Kidney capillary endothelial cell (primary cell): ENCODE measurements at regions not wholly inside any gene's neighbourhood (a gene's known extent, or its start where the extent isn't known, plus 50 kb on each side); places are given as distances from the start of the nearest gene placed in this dataset.

Experiments used
- DNase-seq: peaks from one replicate; pipeline ENCODE4 v3.0.0-alpha.2; 2018; ENCODE audit warnings: low spot score

DNA sequence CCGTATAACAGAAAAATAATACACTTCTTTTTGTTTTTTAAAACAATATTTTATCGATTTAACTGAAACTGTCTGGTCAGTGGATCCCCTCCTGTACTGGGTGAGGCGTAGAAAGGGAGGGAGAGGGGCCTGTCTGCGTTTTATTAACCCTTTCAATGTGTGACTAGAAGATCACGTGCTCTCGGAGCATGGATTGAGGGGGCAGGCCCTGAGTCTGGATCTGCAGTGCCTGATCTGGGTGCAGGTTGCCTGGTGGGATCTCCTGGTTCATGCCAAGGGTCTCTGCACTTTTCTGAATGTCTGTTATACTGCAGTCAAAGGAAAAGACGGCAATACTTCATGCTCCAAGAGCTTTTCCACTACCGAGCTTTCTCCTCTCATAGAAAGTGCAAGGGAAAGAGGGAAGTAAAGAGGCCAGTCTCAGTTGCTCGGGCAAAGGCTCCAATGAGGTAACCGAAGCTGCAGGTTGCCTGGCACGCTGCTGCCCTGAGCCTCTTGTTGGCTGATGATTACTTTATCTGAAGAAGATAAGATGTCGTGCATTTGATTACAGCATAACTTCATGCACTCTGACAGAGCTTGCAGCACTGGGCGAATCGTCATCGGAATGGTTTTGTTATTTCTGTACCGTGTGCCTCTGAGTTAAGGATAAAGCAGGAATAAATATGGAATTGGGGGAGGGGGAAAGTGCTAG is 167.5 kb upstream of the PMEPA1 start:
- no peak for DNase-seq

- no peak for DNase-seq
These were observed 166.3 kb upstream of the PMEPA1 start for GRCh38 chr20:57876163-57876562.

GRCh38 chr20:57874141-57874540 is 164.3 kb upstream of the PMEPA1 start:
- no peak for DNase-seq

- no peak for DNase-seq
These were observed 163.1 kb upstream of the PMEPA1 start for GRCh38 chr20:57872816-57873409.

DNA sequence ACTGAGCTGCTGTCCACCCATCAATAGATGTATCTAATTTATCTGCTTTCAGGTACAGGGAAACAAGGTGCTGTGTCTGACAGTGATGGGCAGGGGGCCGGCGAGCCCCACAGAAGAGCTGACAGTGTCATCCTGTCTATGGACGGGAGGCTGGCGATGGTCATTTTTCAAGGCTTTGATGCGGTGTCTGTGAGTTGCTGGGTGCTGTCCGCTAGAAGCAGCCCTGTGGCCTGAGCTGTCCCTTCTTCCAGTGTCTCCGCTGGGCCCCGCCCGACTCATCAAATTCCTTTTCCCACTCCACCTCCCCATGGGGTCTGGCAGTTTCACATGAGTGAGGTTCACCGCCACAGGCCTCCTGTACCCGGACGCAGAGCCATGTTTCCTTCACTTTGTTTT is 161.4 kb upstream of the PMEPA1 start:
- DNase-seq = no peak

DNA sequence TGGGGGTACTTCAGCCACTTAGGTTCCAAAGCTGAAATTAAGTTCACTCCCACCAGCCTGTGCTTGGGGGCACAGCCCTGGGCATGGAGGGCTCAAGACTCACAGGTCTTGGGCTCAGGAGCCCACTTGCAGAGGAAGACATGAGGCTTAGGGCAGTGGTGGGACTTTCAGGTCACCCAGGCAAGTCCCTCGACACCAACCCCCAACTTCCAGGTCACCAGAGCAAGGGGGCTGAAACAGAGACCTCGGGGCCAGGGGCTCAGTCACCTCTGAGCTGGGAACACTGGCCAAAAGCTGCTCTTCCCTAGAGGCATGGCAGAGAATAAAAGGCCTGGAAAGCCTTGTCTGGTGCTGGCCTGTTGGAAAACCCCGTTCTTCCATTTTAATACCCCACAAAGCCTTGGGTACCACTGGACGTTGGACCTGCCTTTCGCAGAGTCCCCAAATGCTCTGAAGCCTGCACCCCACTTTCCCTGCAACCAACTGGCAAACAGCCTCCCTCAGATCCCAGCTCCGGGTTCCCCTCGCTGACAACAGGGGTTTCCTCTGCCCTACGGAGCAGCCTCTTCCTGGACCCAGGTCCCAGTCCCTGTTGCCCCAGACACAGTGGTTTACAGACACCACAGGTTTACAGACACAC is 160.9 kb upstream of the PMEPA1 start:
- no peak for DNase-seq

DNA sequence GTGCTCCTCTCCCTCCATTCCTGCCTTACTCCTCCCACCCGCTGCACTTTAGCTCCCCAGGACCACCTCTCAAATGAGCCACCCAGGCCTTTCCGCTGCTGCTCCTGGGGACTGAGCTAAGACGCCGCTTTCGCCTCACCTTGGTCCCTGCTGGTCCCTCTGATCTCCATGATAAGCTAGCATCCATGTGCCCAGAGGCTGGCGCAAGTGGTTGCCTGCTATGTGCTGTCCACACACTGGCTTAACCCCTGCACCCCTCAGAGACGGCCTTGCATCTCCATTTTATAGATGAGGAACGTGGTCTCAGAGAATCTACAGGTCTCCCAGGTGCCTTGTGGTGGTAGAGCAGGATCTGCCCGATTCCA is 160.1 kb upstream of the PMEPA1 start:
- no peak for DNase-seq

DNA sequence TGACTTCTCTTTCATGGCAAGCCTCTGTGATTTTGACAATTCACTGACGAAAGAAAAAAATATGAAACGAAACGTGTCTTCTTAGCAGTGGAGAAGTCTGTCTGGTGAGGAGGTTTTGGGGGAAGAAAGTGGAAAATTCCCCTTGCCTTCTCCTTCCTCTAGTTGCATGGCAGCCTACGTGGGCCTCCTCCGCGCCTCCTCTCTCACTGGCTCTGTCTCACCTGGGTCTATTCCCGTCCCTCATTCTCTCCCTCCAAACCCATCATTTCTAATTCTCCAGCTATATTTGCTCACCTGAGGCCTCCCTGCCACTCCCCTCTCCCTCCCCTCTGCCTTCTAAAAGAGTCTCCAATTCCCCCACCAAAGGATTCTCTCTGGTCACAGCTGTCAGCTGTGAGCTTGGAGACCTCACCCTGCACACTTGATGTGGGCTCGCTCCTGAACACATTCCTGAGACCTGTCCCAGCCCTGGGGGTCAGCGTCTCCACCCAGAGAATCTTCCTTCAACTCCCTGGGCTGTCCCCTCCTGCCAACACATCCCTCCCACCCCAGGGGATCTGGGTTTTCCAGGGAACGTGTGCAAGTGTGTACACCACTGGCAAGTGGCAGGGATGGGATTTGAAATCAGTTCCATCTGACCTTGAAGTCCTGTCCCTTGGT is 159.6 kb upstream of the PMEPA1 start:
- DNase-seq = no peak

DNA sequence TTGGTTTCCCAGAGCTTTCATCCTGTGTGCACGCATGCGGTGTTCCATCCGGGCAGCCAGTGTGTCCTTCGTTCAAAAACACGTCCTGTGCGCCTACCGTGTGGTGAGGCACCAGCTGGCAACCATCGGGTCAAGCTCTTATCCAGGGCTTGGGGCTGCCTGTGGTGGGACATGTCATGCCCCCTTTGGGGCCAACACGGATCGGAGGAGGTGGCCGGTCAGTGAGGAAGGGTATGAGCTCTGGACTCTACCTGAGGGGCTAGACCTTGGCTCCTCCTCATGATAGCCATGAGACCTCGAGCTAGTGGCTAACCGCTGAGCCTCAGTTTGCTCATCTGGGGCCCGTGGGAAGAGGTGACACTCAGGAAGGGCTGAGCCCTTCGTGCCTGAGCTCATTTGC is 158.5 kb upstream of the PMEPA1 start:
- DNase-seq = no peak

GRCh38 chr20:57867807-57868206 is 158.0 kb upstream of the PMEPA1 start:
- DNase-seq = no peak

DNA sequence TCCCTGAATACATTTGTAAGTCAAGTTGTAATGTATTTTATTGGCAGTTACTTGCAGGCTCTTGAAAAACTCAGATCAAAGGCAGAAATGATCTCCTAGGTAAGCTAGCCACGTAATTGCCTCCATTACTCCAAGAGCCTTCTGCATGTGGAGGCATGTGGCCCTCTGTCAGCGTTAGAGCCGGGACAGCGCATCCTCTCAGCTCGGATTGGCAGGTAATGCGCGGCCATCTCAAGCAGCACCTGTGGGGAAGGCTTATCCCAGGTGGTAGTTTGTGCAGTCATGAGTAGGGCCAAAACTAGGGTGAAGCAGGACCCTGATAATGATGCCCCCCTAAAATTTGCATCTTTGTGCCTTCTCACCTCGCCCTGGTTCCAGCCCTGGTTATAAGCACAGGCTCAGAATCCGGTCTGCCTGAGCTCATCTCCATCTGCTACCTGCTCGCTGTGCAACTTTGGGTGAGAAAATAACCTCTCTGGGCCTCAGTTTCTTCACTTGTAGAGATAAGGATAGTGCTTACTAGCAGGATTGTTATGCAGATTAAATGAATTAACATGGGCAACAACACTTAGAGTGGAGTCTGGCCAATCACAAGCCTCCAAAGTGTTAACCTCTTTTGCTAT is 157.5 kb upstream of the PMEPA1 start:
- no peak for DNase-seq

DNA sequence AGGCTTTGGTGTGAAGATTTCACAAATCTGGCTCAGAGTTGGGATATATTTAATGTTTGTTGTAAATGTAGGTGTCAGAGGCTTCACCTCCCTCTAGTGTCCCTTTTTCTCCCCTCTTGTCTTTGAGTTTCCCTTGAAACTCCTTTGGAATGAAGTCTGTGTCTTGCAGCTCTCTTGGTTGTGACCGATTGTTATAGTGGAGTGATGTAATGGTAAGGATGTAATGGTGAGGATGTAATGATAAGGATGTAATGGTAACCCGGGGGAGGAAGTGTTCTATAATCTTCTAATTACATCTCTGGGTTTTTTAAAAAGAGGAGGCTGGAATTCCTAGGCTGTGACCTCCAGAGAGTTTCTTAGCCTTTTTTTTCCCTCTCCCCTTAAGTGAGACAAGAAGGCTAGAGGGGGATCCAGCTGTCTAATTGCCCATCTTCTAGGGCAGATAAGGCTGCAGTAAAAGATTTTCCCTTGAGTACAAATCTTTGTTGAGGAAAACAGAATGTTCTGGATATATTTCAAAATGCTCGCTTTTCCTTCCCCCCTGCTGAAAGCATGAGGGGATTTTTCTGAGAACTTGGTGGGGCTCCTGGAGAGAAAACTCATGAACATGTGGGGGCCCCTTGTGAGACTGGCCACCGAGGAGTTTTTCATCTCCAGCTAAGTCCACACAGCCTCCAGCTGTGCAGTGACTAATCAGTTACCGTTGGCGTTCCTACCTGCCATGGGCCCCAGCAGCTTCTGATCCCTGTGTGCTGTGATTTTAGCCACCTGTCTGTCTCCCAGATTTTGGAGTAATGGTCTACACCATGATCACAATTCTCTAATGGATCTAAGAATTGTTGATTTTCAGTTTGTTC is 156.7 kb upstream of the PMEPA1 start:
- DNase-seq = no peak

- no peak for DNase-seq
These were observed 155.5 kb upstream of the PMEPA1 start for GRCh38 chr20:57865266-57865665.

GRCh38 chr20:57860576-57860975 is 150.8 kb upstream of the PMEPA1 start:
- DNase-seq = no peak

- no peak for DNase-seq
These were observed 148.2 kb upstream of the PMEPA1 start for GRCh38 chr20:57857969-57858368.

DNA sequence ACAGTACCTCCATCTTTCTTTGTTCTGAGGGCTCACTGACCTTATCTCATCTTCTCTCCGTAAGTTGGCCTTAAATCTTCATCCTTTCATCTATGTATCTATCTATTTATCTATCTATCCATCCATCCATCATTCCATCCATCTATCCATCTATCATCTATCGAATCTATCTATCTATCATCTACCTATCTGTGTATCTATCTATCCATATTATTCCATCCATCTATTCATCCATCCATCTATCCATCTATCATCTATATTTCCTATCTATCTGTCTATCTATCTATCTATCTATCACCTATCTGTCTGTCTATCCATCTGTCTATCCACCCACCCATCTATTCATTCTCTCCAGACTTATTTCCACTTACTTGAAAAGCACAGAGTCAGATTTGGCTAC is 147.3 kb upstream of the PMEPA1 start:
- no peak for DNase-seq

- DNase-seq = no peak
These were observed 146.8 kb upstream of the PMEPA1 start for GRCh38 chr20:57856658-57857057.

DNA sequence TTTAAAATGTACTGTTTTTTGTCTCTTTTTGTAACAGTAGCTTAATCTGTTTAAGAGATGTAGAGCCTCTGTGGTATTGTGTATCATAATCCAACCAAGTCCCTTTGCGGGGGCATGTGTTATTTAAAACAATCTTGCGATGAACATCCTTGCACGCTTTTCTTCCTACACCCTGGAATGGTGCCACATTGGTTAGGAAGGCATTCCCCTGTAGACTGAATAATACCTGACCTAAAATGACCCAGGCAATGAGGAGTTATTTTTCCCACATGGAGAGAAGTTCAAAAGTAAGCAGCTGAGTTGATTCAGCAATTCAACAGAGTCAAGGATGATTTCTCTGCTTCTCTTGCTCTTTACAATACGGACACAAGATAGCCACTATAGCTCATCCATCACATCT is 142.0 kb upstream of the PMEPA1 start:
- no peak for DNase-seq

DNA sequence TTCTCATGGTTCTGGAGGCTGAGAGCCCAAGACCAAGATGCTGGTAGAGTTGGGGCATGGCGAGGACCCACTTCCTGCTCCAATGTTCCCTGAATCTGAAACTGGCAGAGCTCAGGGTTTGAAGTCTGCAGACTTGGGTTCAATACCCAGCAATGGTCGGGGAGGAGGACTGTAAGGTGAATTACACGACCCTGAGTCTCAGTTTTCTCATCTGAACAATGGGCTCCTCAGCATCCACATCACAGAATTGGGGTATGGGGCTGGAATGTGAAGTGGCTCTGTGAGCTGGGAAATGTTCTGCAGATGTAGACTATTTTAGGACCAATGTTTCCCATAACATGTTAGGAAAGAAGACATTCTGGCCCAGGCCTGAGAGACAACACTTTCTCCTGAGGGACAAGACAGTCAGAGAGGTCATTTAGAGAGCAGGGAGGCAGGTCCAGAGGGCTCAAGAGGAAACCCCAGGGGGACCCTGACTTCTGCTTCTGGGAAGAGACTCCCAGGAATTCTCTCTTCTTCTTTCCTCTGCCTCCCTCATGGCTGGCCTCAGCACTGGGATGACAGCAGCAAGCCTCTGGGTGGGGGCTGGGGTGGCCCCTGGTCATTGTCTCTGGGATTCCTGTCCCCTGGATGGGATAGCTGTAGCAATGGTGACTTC is 141.3 kb upstream of the PMEPA1 start:
- DNase-seq = no peak

DNA sequence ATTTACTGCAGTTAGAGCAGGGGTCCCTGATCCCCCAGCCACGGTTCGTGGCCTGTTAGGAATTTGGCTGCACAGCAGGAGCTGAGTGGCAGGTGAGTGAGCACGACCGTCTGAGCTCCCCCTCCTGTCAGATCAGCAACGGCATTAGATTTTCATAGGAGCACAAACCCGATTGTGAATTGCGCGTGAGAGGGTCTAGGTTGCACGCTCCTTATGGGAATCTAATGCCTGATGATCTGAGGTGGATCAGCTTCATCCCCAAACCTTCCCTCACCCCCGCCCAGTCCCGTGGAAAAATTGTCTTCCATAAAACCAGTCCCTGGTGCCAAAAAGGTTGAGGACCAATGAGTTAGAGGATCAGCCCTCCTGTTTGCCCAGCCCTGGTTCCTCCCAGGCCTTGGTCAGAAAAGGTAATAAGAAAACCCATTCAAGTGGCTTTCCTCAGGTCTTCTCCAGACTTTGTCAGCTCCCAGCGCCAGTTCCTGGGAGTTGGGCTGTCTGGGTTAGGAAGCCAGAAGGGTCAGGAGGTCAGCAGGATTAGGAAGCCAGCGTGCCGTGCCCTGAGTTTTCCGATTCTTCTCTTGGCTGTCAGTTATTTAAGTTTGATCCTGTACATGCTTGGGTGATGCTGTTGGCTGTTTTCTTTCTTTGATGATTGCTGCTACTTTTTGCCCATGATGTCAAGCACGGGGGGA is 139.9 kb upstream of the PMEPA1 start:
- DNase-seq = no peak

- no peak for DNase-seq
These were observed 139.3 kb upstream of the PMEPA1 start for GRCh38 chr20:57849121-57849520.
